ENCODE measurements at regions not wholly inside any gene's neighbourhood (a gene's known extent, or its start where the extent isn't known, plus 50 kb on each side); places are given as distances from the start of the nearest gene placed in this dataset.

DNA sequence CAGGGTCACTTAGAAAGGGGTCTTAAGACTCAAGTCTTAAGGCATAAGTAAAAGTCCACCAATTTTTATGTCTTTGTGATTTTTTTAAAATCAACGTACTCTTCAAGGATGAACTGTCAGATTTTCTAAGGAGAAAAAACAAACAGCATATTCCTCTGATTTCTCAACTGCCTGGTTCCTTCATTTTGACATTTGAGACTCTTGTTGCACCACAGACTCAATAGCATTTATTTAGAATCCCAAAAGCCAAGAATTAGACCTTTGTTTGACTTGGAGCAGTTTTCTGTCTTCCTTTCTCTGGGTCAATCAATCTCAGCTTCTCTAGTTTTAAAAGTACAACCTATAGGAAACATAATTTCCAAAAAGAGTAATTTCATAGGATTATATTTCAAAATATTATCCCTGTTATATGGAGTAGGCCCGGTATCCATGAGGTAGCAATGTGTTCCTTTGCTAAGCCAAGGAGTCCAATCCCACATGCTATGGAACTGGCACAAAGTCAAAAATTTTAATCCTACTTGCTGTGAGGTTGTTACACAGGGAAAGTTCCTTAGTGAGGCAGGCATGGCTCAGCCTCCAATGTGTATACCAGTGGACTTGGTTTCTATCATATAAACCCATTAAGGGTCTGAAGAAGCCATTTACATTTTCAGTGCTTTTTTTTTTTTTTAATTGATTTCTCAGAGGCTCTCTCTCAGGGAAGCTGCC, 405.7 kb downstream of the KIF16B start:
- Mint-ChIP-seq H3K4me1 (no peaks in the 10 kb centered on the region), H3K4me3 (no peak overlapping the region), H3K27ac (no peak overlapping the region), H3K36me3 (ENCODE audit: low read depth) (no peaks in the 10 kb centered on the region), H3K27me3 (no peaks in the 10 kb centered on the region)
- peaks cover 2% of the 10 kb centered on the region for H3K9me3 ChIP-seq (ENCODE audit: control insufficient read depth, low read length, poor library complexity, severe bottlenecking)
- no peak for ATAC-seq
- DNase-seq, result no peak

DNA sequence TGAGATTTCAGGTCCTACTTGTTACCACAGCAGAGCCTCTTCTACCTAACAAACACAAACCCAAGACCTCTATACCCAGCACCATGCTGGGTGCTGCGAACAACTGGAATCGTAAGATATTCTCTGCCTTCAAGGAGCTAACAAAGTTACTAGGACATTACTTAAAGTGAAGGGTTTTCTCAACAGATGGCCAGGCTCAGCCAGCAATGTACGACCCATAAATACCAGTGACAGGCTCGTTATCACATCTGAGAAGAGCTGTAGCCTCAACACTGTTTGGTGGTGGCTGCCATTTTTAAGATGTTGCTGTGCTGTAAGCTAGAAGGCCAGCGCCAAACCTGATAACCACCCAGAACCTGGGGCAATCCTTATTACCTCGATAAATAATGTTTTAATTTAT, 406.5 kb downstream of the KIF16B start:
- Mint-ChIP-seq H3K27me3 (no peaks in the 10 kb centered on the region), H3K4me3 (no peak overlapping the region), H3K4me1 (no peaks in the 10 kb centered on the region), H3K36me3 (ENCODE audit: low read depth) (no peaks in the 10 kb centered on the region), H3K27ac (no peak overlapping the region)
- ATAC-seq, result no peak
- DNase-seq, result no peak
- peaks cover 2% of the 10 kb centered on the region for H3K9me3 ChIP-seq (ENCODE audit: control insufficient read depth, low read length, poor library complexity, severe bottlenecking)

DNA sequence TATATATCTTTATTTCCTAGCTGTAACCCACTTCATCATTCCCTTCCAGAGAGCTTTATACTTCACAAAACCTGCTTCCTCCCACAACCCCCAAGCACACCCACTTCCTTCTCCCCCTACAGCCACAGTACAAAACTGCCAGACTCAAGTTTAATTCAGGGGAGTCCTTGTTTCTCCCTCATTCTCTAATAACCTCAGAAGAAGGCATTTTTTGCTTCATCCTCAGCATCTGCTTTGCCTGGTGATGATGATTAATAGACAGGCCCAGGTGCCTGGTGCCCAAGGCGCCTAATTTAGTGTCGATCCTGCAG, 414.3 kb downstream of the KIF16B start:
- Mint-ChIP-seq H3K4me1 (no peaks in the 10 kb centered on the region), H3K27me3 (no peaks in the 10 kb centered on the region), H3K4me3 (no peak overlapping the region), H3K36me3 (ENCODE audit: low read depth) (no peaks in the 10 kb centered on the region), H3K27ac (no peak overlapping the region)
- ATAC-seq (peak; percentile 18), DNase-seq (no peak)
- H3K9me3 ChIP-seq (ENCODE audit: control insufficient read depth, low read length, poor library complexity, severe bottlenecking), result no peaks in the 10 kb centered on the region

DNA sequence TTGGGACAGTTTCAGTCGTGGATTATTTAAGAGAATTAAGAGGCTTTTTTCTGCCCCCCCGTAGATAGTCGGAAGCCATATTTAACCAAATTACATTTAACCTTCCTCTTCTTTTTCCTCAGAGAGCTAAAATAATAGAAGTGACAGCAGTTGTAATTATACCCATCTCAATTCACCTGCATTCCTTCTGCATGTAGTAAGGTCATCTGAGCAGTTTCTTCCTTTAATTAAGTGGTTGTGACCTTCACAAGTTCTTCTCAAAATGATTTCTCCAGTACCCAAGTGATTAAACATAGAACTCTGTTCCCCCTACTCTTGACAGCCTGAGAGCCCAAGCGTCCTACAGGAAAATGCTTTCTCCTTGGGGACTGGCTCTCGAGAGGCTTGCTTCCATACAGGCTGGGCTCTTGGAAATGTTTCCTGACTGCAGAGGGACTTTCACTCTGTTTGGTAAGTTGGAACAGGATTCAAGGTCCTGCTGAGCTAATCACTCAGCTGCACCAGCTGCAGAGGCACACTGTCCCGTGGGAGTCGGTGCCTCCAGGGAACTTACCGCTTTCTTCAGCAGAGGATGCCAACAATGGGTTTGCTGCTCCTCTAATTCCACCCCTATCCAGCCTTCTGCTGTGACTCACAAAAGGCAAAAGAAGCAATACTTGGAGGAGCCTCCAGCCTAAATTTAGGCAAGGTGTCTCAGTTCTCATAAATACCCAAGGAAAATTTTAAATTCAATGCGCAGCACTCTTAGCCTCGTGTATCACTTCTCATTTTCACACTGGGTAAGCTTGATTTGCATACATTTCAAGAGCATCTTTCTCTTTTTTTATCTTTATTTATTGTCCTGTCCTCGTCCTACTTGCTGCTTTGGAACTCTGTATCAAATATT, 414.9 kb downstream of the KIF16B start:
- H3K4me1 Mint-ChIP-seq, result no peaks in the 10 kb centered on the region
- no peaks in the 10 kb centered on the region for H3K36me3 Mint-ChIP-seq (ENCODE audit: low read depth)
- ATAC-seq (peak; percentile 45), DNase-seq (no peak)
- H3K27me3 Mint-ChIP-seq, result no peaks in the 10 kb centered on the region
- H3K27ac Mint-ChIP-seq, result no peak overlapping the region
- no peak overlapping the region for H3K4me3 Mint-ChIP-seq
- no peaks in the 10 kb centered on the region for H3K9me3 ChIP-seq (ENCODE audit: control insufficient read depth, low read length, poor library complexity, severe bottlenecking)

DNA sequence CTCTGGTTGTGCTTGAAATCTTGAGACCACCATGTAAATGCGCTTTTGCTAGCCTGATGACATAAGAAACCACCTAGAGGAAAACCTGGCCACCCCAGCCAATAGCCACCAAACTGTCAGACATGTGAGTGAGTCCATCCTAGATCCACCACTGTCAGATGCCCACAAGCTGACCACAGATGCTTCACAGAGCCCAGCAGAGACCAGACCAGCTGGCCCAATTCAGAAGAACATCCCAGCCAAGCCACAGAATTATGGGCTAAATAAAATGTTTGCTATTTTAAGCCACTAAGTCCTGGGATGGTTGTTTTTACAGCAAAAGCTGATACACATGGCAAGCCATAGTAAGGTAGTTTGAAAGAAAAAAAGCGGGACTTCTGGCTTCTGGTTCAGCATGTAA, 425.3 kb downstream of the KIF16B start:
- ATAC-seq (no peak), DNase-seq (no peak)
- no peaks in the 10 kb centered on the region for H3K27me3 Mint-ChIP-seq
- no peaks in the 10 kb centered on the region for H3K9me3 ChIP-seq (ENCODE audit: control insufficient read depth, low read length, poor library complexity, severe bottlenecking)
- H3K4me3 Mint-ChIP-seq, result no peak overlapping the region
- H3K36me3 Mint-ChIP-seq (ENCODE audit: low read depth), result no peaks in the 10 kb centered on the region
- H3K27ac Mint-ChIP-seq, result no peak overlapping the region
- H3K4me1 Mint-ChIP-seq, result no peaks in the 10 kb centered on the region

DNA sequence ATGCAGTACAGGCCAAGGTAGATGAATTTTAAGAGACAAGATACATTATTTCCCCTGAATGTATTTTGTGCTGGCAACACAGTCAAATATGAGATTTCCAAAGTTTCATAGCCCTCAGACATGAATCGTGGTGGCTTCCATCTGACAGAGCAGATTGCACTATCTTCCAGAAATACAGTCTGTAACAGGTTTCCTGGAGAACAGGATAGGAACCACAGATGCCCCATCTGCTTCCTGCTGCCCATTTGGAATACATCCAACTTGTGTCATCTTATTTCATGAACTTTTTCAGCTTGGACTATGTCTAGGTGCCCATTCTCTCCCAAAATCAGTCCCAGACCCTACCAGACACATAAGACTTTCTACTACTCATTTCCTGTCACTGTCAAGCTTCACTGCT, 426.0 kb downstream of the KIF16B start:
- H3K9me3 ChIP-seq (ENCODE audit: control insufficient read depth, low read length, poor library complexity, severe bottlenecking), result no peaks in the 10 kb centered on the region
- Mint-ChIP-seq H3K36me3 (ENCODE audit: low read depth) (no peaks in the 10 kb centered on the region), H3K4me3 (no peak overlapping the region), H3K4me1 (no peaks in the 10 kb centered on the region), H3K27ac (no peak overlapping the region), H3K27me3 (no peaks in the 10 kb centered on the region)
- no peak for DNase-seq
- no peak for ATAC-seq

DNA sequence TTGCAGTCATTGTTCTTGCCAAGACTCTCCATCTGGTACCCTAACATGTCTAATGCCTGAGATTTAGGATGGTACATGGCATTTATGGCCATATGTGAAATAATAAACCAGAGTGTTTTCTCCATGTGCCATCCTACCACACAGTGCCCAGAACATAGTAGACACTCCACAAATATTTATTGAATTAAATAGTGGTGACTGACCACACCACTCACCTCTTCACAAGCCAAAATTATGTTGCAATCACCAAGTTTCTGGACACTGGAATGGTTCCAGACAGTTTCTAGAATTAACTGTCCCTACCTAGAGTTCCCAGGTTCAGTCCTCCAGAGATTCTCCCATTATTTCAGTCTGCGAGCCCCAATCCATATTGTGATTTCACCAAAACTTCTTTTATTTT, 427.3 kb downstream of the KIF16B start:
- Mint-ChIP-seq H3K4me3 (no peak overlapping the region), H3K27ac (no peak overlapping the region), H3K4me1 (no peaks in the 10 kb centered on the region), H3K27me3 (no peaks in the 10 kb centered on the region), H3K36me3 (ENCODE audit: low read depth) (no peaks in the 10 kb centered on the region)
- ATAC-seq, result no peak
- no peaks in the 10 kb centered on the region for H3K9me3 ChIP-seq (ENCODE audit: control insufficient read depth, low read length, poor library complexity, severe bottlenecking)
- no peak for DNase-seq

DNA sequence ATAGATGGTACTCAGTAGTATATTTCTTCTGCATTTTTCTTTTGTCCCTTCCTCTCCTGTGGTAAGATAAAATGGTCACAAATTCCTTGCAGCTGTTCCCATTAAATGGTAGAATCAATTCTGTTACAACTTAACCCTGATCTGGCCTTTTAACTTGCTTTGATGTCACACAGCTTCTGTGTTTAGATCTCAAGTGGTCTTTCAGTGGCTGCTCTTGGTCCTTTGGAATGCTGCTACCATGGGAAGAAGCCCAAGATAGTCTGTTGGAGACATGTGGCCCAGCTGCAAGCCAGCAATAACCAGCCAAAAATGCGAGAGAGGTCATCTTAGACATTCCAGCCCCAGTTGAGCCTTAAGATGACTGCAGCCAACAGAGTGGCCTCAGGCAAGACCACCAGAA, 429.7 kb downstream of the KIF16B start:
- Mint-ChIP-seq H3K4me1 (no peaks in the 10 kb centered on the region), H3K36me3 (ENCODE audit: low read depth) (no peaks in the 10 kb centered on the region), H3K27ac (no peak overlapping the region), H3K4me3 (no peak overlapping the region), H3K27me3 (no peaks in the 10 kb centered on the region)
- no peak for ATAC-seq
- no peaks in the 10 kb centered on the region for H3K9me3 ChIP-seq (ENCODE audit: control insufficient read depth, low read length, poor library complexity, severe bottlenecking)
- no peak for DNase-seq

DNA sequence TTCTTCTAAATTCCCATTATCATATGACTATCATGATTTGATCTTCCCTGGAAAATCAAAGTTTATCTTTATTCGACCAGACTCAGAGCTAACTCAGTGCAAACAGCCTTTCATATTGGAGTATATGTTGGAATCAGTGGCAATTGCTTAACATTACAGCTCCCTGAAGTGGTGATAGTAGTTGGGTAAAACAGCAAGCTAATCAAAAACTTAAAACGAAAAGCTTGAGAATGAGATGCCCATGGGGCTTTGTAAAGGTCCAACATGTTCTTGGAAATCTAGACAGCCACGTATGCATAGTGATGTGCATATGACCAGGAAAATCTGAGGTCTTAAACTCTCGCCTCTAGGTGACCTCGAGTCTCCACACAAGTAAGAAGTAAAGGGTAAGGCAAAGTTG, 437.6 kb downstream of the KIF16B start:
- H3K4me3 Mint-ChIP-seq, result no peak overlapping the region
- DNase-seq, result no peak
- no peak for ATAC-seq
- H3K4me1 Mint-ChIP-seq, result no peaks in the 10 kb centered on the region
- no peaks in the 10 kb centered on the region for H3K36me3 Mint-ChIP-seq (ENCODE audit: low read depth)
- no peak overlapping the region for H3K27ac Mint-ChIP-seq
- H3K27me3 Mint-ChIP-seq, result no peaks in the 10 kb centered on the region
- H3K9me3 ChIP-seq (ENCODE audit: control insufficient read depth, low read length, poor library complexity, severe bottlenecking), result no peaks in the 10 kb centered on the region

DNA sequence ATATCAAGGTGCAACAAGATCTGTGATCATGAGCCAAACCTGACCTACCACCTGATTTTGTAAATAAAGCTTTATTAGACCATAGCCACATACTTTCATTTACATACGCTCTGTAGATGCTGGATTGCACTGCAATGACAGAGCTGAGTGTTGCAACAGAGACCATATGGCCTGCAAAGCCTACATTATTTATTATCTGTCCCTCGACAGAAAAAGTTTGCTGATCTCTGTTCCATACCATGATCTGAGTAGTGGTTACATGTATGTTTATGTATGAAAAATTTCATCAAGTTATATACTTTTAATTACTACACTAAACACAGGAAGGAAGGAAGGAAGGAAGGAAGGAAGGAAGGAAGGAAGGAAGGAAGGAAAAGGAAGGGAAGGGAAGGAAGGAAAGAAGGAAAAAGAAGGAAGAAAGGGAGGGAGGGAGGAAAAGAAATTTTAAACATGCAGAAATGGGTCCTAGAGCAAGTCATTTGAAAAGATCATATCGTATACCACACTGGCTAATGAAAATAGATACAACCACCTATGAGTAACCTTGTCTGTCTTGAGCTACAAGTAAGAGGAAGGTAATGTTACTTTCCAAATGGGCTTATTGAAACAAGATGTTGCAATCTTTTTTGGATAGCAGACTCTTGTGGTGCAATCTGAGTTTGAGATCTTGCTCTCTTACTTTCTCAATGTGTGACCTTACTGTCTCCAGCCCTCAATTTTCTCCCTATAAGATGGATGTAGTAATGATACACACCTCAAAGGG, 441.0 kb downstream of the KIF16B start:
- DNase-seq, result no peak
- no peak overlapping the region for H3K4me3 Mint-ChIP-seq
- no peak for ATAC-seq
- H3K27ac Mint-ChIP-seq, result no peak overlapping the region
- no peaks in the 10 kb centered on the region for H3K4me1 Mint-ChIP-seq
- no peaks in the 10 kb centered on the region for H3K9me3 ChIP-seq (ENCODE audit: control insufficient read depth, low read length, poor library complexity, severe bottlenecking)
- H3K27me3 Mint-ChIP-seq, result no peaks in the 10 kb centered on the region
- H3K36me3 Mint-ChIP-seq (ENCODE audit: low read depth), result no peaks in the 10 kb centered on the region

DNA sequence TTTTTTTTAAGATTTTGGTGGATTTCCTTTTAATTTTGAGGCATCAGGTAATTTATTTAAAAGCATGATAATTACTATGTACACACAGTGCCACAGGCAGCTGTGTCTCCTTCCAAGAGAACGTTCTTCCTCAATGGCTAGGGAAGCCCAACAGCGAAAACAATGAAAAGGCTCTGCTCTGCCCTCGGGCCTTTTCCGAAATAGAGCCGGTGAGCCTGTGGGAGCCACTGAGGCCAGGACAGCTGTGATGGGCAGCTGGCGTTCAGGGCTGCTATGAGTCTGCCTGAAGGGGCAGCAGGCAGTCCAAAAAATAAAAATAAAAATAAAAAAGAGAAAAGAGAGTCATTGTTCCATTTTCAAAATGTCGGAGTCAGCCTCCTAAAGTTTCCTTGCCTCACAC, 443.8 kb downstream of the KIF16B start:
- Mint-ChIP-seq H3K4me1 (no peaks in the 10 kb centered on the region), H3K4me3 (no peak overlapping the region), H3K27ac (no peak overlapping the region), H3K36me3 (ENCODE audit: low read depth) (no peaks in the 10 kb centered on the region), H3K27me3 (no peaks in the 10 kb centered on the region)
- no peak for ATAC-seq
- no peaks in the 10 kb centered on the region for H3K9me3 ChIP-seq (ENCODE audit: control insufficient read depth, low read length, poor library complexity, severe bottlenecking)
- DNase-seq, result no peak

DNA sequence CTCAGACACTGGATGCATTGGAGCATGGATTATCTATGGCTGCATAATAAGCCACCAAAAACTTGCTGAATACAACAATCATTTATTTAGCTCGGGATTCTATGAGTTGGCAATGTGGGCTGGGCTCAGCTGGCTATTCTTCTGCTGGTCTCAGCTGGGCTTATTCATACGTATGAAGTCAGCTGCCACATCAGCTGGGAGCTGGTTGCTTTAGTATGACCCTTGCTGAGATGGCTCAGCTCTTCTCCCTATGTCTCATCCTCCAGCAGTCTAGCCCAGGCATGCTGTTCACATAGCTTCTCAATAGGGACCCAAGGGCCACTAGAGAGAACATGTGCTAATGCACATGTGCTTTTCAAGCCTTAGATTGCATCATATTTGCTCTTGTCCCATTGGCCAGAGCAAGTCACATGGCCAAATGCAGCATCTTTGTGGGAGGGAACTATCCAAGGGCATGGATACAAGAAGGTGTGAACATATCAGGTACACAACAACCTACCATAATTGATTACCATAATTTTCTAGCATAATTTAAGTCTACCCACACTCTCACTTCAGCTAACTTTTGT, 444.6 kb downstream of the KIF16B start:
- Mint-ChIP-seq H3K4me1 (no peaks in the 10 kb centered on the region), H3K27me3 (no peaks in the 10 kb centered on the region), H3K4me3 (no peak overlapping the region), H3K27ac (no peak overlapping the region), H3K36me3 (ENCODE audit: low read depth) (no peaks in the 10 kb centered on the region)
- ATAC-seq (no peak), DNase-seq (no peak)
- H3K9me3 ChIP-seq (ENCODE audit: control insufficient read depth, low read length, poor library complexity, severe bottlenecking), result no peaks in the 10 kb centered on the region

DNA sequence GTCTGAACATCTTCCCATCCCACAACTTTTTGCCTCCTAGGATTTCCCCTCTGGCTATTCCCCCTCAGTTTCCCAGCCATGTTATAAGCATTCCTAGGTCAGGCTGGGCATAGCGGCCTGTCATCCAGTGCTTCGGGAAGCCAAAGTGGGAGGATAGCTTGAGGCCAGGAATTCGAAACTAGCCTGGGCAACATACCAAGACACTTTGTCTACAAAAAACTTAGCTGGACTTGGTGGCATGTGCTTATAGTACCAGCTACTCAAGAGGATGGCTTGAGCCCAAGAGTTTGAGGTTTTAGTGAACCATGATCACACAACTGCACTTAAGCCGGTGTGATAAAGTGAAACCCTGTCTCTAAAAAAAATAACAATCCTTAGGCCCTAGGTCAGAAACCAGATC, 447.4 kb downstream of the KIF16B start:
- ATAC-seq, result no peak
- no peaks in the 10 kb centered on the region for H3K36me3 Mint-ChIP-seq (ENCODE audit: low read depth)
- no peaks in the 10 kb centered on the region for H3K27me3 Mint-ChIP-seq
- H3K9me3 ChIP-seq (ENCODE audit: control insufficient read depth, low read length, poor library complexity, severe bottlenecking), result no peaks in the 10 kb centered on the region
- H3K27ac Mint-ChIP-seq, result no peak overlapping the region
- no peak for DNase-seq
- no peaks in the 10 kb centered on the region for H3K4me1 Mint-ChIP-seq
- peak overlapping the region; percentile 0 for H3K4me3 Mint-ChIP-seq

All from T-helper 17 cell (primary cell).